GM19395 (cell line): ENCODE measurements at regions not wholly inside any gene's neighbourhood (a gene's known extent, or its start where the extent isn't known, plus 50 kb on each side); places are given as distances from the start of the nearest gene placed in this dataset.
"Not testable (repeated sequence)": the region's sequence is repeated elsewhere in the genome, so short reads cannot be mapped to it uniquely, and the experiment has no call there.

Experiments
- ATAC-seq: cut with Tn5 transposase; IDR thresholded peaks from one replicate; pipeline ENCODE4 v1.9.1; 2021; ENCODE audit warnings: mild to moderate bottlenecking, moderate library complexity; ENCODE audit not compliant: unreplicated experiment

DNA sequence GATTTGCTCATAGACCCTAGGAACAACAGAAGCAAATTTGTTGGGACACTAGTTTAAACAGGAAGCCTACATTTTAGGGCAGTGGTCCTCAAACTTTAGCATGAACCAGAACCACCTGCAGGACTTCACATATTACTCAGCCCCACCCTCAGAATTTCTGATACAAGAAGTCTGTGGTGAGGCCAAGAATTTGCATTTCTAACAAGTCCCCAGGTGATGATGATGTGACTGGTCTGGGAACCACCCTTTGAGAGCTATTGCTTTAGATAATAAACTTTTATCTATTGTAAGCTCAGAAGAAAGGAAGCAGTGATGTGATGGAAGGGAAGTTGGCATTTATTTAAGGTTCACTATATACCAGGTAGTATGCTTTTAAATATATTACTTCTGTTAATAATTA, 194.0 kb downstream of the FAM181B start:
- peak; percentile 80 for ATAC-seq

DNA sequence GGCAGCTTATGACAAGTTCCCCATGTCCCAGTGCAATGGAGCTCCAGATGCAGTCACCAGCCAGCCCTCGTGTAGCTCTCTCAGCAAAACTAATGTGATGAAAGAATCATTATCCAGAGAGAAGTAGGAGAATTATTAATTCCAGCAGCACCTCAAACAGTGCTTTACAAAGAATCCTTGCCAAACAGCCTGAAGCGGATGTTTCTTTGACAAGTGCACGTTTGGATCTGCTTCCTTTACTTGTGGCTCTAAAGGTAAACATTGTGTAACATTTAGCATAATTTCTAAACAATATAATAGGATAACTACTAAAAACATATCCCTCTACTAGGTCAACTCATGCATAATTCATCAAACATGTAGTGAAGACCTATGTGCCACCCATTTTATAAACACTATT, 197.0 kb downstream of the FAM181B start:
- ATAC-seq, result no peak

GRCh38 chr11:82533628-82534327, 199.9 kb downstream of the FAM181B start:
- ATAC-seq, result no peak

GRCh38 chr11:82529936-82530335, 203.7 kb downstream of the FAM181B start:
- no peak for ATAC-seq

DNA sequence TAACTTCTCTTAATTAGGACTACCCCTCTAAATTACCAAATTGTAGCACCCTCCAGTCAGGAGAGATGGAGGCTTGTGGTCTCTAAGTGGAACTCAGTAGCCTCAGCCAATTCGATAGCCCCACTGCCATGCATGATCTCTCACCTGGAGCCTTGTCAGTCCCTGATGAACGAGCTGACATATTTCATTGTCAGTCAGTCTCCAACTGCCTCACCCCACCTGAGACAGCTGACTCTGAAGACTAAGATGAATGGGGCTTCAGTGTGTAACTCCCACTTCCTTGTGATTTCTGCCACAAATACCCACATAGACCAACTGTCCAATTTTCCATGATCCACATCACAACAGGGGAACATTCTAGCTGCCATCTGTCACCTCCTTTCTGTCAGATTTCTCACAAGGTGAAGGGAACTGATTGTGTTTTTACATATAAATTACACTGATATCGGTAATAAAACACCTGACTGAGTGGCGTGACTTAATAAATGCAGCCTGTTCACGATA, 206.5 kb downstream of the FAM181B start:
- ATAC-seq, result no peak

DNA sequence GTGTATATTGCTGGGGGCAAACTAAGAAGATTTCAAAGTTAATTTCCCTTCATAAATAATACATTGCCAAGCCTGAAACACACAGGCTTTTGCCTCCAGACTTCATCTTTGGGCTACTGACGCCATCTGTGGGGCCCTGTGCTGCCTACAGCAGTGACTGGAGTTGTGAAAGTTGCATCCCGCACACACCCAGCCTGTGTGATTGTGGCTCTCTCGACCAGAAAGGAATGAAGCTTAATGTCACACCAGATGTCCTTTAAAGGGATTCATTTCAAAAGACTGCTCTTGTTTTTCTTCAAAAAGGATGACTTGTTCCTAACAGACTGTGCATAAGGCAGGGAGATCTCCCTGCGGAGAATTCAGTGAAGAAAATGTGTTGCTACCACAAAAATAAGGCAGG, 210.5 kb downstream of the FAM181B start:
- no peak for ATAC-seq

DNA sequence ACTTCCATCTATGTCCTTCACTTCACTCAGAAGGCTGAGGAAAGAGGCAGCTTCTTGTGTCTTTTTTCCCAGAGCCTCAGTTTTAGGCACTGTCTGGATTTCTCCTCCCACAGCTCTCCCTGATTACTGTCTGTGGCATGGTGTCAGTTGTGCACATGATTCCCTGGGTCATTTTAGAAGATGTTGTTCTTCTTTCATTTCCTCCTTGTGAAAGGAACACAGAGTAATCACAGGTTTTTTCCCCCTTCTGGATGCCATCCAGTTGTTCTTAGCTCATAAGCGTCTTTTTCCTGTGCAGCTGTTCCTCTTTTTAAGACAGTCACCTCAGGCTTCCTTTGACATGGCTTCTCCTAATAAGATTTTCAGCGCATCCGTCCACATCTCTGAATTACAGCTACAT, 212.2 kb downstream of the FAM181B start:
- no peak for ATAC-seq

DNA sequence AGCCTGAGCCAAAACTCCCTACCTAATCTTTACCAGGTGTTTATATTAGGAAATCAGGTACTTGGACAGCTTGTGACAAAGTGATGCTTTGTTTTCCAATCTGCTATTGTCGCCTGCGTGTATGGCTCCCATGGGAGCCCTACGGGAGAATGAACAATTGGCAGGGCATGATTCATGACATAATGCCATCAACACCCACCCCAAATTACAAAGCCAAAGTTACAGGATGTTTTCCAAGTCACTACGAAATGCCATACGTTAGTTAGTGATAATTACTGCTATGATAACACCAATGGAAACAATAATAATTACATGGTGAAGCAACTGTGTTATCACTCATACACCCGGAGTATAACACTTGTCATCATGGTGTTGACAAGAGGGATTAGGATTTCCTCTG, 226.4 kb downstream of the FAM181B start:
- ATAC-seq, result no peak

- no peak for ATAC-seq
Measured at GRCh38 chr11:82505379-82505778, 228.3 kb downstream of the FAM181B start.

- ATAC-seq, result not testable (repeated sequence)
Measured at GRCh38 chr11:82501174-82501573, 232.5 kb downstream of the FAM181B start.

- ATAC-seq, result peak; percentile 78
Measured at GRCh38 chr11:82494988-82495432, 238.7 kb downstream of the FAM181B start.

DNA sequence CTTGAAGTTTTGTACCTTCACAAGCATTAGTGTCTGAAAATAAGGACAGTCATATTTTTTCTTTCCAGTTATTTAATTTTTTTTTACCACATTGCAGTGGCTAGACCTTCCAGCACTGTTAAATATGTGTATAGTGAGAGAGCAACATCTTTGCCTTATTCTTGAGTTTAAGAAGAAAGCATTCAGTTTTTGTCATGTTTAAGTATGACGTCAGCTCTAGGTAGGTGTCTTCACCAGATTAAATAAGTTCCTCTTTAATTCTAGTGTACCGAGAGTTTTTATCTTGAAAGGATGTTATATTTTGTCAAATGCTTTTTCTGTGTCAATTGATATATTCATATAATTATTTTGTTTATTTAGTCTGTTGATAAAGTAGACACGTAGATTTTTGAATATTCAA, 258.8 kb downstream of the FAM181B start:
- no peak for ATAC-seq

DNA sequence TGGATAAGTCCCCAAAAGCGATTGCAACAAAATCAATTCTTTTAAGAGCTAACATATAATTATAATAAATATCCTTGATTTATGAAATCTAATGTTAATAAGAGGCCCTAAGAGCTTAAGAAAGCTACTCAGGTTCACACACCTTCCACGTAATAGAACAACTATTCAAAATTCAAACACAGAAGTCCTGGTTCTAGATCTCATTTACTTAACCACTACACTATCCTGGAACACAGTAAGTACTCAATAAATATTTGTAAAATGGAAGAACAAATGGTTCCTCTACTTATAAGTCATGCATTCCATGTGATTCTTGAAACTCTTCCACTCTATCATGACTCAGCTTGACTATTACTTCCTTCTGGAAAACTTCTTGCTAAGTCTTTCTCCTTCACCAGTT, 268.2 kb downstream of the FAM181B start:
- no peak for ATAC-seq

GRCh38 chr11:82462608-82463242, 270.9 kb downstream of the FAM181B start:
- no peak for ATAC-seq

DNA sequence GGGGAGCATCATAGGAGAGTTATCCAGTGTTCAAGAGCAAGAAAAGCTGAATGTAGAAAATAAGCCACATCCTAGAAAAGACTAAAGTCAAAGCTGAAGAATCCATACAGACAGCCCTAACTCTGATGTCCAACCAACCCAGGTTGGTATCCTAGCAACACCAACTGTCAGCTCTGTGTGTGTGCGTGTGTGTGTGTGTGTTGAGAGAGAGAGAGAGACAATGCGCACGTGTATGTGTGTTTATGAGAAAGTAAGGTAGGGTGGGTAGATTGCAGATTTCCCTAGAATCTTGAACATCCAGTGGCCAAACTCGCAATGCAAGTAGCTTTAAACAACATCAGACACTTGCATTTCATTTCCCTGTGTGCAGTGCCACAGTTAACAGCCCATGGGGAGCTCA, 274.9 kb downstream of the FAM181B start:
- ATAC-seq, result no peak

DNA sequence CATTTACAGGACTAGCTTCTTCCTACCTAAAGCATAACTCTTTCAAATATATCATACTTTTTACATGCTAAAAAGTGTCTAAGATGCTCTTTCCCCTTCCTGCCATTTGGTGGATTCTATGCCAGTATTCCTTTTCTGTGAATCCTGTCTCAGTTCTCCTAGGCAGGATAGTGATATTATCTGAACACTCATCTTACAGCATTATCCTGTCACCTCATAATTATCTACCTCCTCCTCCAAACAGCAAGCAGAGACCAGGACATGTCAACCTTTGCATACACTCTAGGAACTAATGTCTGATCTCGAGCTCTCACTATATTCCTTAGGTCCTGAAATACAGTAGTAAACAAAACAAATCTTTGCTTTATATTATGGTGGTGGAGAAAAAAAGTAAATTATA, 275.5 kb downstream of the FAM181B start:
- ATAC-seq, result no peak

DNA sequence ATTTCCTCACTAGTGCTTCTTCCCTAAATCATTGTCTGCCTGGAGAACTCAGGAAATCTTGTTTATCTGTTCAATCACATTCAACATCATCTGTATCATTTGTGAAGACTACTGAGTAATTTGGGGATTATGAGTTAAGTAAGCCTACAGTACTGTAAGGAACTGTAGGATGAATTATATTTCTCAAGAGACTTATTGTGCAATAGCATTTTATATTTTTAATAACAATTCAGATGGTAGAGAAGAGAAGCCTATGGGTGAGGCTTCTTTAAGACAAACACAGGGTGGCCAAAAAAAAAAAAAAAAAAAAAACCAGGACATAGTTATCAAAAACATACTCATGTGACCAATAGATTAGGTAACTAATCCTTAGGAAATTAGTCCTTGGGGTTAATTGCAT, 282.7 kb downstream of the FAM181B start:
- no peak for ATAC-seq

- no peak for ATAC-seq
Measured at GRCh38 chr11:82406611-82407010, 327.1 kb downstream of the FAM181B start.

DNA sequence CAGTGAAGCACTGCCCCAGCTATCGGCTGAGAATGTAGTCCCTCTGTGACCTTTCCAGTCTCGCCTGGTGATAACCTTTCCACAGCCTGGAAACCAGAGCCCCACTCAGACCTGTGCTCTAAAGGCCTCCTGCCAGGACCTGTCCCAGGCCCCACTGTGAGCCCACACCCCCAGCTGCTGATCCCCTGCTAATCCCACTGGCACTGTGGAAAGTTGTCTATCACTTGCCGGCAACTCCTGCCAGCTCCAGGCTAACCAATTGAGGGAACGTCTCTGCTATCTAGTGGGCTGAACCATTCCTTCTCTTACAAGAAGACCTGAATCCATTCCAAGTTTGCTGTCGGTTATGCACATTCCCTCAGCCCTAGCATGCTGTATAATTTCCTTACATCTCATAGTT, 328.2 kb downstream of the FAM181B start:
- ATAC-seq, result no peak

DNA sequence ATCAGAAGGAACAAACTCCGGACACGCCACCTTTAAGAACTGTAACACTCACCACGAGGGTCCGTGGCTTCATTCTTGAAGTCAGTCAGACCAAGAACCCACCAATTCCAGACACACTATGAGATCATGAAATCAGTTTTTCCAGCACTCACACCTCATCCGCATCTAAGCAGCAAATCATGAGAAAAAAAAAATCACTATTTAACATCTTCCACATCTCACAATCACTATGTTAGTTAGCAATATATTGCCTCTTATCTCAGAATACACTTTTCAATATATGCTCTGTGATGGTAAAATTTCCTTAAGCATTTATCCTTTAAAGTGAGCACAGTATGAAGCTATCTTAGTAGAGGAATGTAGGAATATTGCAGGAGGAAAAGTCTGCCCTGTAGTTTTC, 328.7 kb downstream of the FAM181B start:
- ATAC-seq, result no peak

GRCh38 chr11:82403640-82404305, 329.9 kb downstream of the FAM181B start:
- no peak for ATAC-seq

DNA sequence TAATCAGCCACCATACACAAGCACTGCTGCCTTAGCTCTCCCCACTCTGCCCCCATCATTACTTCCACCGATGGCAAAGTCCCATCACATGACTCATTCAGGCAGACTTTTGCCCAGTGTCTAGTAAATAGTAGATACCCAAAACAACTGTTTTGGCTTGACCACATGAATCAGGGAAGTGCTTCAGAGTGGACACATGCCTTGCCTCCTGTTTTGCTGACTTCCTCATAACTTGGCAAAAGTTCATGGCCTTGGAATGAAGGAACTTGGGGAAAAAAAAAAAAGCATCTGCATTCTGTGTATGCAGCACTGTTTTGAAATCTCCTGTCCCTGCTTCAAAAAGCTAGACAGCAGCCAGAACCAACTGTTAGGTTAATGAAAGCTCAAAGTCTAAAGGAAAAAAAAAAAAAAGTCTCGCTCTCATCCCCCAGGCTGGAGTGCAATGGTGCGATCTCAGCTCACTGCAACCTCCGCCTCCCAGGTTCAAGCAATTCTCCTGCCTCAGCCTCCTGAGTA, 335.3 kb downstream of the FAM181B start:
- no peak for ATAC-seq
